ENCODE measurements at regions not wholly inside any gene's neighbourhood (a gene's known extent, or its start where the extent isn't known, plus 50 kb on each side); places are given as distances from the start of the nearest gene placed in this dataset.

DNA sequence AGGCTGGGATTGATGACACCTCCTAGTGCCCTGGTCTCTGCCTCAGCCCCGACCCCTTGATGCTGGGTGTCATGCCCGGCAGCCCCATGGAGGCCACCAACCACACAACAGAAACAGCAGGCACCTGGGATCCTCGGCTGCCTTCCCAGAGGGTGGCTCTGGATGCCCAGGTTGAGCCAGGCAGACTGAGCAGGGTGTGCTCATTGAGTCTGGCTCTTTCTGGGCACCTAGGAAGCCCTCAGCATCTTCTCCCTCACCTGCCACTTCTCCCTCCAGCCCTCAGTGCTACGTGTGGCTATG is 484.5 kb upstream of the MGMT start:
- intact Hi-C loops (cut with DNase I): no loop called here
- no peak for DNase-seq
- no peak overlapping the region for H3K4me3 ChIP-seq
- H3K4me1 ChIP-seq: no peaks in the 10 kb centered on the region
- WGBS, 2 donors: 69 to 71% methylated on average over 2 to 4 of the region's 4 CpGs
- H3K27me3 ChIP-seq: no peaks in the 10 kb centered on the region
- H3K27ac ChIP-seq: no peak overlapping the region
- TF ChIP-seq, protein P1, sequence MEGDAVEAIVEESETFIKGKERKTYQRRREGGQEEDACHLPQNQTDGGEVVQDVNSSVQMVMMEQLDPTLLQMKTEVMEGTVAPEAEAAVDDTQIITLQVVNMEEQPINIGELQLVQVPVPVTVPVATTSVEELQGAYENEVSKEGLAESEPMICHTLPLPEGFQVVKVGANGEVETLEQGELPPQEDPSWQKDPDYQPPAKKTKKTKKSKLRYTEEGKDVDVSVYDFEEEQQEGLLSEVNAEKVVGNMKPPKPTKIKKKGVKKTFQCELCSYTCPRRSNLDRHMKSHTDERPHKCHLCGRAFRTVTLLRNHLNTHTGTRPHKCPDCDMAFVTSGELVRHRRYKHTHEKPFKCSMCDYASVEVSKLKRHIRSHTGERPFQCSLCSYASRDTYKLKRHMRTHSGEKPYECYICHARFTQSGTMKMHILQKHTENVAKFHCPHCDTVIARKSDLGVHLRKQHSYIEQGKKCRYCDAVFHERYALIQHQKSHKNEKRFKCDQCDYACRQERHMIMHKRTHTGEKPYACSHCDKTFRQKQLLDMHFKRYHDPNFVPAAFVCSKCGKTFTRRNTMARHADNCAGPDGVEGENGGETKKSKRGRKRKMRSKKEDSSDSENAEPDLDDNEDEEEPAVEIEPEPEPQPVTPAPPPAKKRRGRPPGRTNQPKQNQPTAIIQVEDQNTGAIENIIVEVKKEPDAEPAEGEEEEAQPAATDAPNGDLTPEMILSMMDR (IDR thresholded peaks at IDR 0.05): no peak
- no peak for TF ChIP-seq POLR2A (IDR thresholded peaks at IDR 0.05)
- peaks cover 0 to 18% (median 0%) of the 10 kb centered on the region in 3 donors for H3K9me3 ChIP-seq
- no peaks in the 10 kb centered on the region for H3K36me3 ChIP-seq

DNA sequence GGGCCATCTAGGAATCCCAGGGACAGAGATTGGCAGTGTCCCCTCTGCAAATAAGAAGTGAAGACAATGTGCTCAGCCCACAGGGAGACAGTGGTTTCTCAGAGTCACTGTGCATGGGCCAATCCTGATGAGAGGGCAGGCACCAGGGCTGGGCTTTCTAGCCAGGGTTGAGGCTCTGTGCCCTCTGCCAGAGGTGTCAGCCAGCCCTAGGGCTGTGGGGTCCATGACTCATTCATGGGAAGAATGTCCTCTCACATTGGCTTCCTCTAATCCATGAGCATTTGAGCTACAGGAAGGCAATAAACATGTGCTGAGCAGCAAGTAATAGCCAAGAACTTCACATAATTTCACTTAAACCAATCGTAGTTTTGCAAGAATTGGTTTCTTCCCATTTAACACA is 482.0 kb upstream of the MGMT start:
- no peaks in the 10 kb centered on the region for H3K27me3 ChIP-seq
- H3K27ac ChIP-seq: no peak overlapping the region
- H3K9me3 ChIP-seq: peaks cover 0 to 16% (median 0%) of the 10 kb centered on the region in 3 donors
- no peak overlapping the region for H3K4me3 ChIP-seq
- WGBS, 2 donors: 31 to 50% methylated on average over 1 of the region's 1 CpG
- H3K4me1 ChIP-seq: no peaks in the 10 kb centered on the region
- TF ChIP-seq, protein P1 (IDR thresholded peaks at IDR 0.05): no peak
- TF ChIP-seq POLR2A (IDR thresholded peaks at IDR 0.05): no peak
- no peak for DNase-seq
- H3K36me3 ChIP-seq: no peaks in the 10 kb centered on the region
- intact Hi-C loops (cut with DNase I): no loop called here

DNA sequence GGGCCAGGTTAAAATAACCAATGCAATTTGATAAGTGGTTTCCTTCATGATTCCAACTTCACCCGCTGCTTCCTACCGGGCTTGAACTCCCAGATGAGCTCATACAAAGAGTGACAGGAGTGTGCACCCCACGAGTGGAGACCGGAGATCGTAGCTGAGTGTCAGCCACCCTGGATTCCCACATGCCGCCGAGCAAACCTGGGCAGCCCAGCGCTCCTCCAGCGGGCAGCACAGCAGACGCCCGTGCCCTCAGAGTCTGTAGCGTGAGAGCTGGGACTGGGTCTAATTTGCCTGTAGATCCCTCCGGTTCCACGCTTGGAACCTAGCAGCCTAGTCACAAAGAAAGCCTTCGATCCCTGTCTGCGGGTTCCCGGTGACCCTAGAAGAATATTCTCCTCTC is 476.1 kb upstream of the MGMT start:
- Histone ChIP-seq H3K4me1 (no peaks in the 10 kb centered on the region), H3K36me3 (no peaks in the 10 kb centered on the region), H3K27ac (no peak overlapping the region), H3K9me3 (peaks cover 0 to 6% (median 0%) of the 10 kb centered on the region in 3 donors), H3K4me3 (no peak overlapping the region), H3K27me3 (no peaks in the 10 kb centered on the region)
- 82 to 87% methylated on average over 10 to 16 of the region's 17 CpGs for WGBS, 2 donors
- TF ChIP-seq, protein P1 (IDR thresholded peaks at IDR 0.05): no peak
- TF ChIP-seq POLR2A (IDR thresholded peaks at IDR 0.05): no peak
- intact Hi-C loops (cut with DNase I): no loop called here
- no peak for DNase-seq

DNA sequence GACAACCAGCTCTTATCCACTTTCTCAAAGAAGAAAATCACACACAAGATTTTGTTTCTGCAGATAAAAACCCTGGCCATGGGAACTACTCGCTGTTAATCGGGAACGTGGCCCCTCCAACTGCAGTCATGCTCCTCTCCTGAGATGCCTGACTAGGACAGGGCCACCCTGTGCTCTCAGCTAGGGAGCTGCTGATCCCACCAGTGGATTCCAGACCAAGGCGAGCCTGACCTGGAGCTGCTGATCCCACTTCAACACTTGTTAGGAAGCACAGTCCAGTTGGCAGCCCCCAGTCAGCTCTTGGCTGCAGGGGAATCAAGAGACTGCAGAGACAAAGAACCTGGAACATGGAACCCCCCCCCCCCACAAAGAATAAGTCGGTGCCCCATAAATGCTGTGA is 474.3 kb upstream of the MGMT start:
- H3K27me3 ChIP-seq: no peaks in the 10 kb centered on the region
- peaks cover 0 to 4% (median 0%) of the 10 kb centered on the region in 3 donors for H3K9me3 ChIP-seq
- intact Hi-C loops (cut with DNase I): no loop called here
- WGBS, 2 donors: 72 to 87% methylated on average over 3 to 5 of the region's 5 CpGs
- no peak for DNase-seq
- H3K27ac ChIP-seq: no peak overlapping the region
- TF ChIP-seq, protein P1 (IDR thresholded peaks at IDR 0.05): no peak
- TF ChIP-seq POLR2A (IDR thresholded peaks at IDR 0.05): no peak
- H3K4me1 ChIP-seq: no peaks in the 10 kb centered on the region
- no peak overlapping the region for H3K4me3 ChIP-seq
- H3K36me3 ChIP-seq: no peaks in the 10 kb centered on the region

DNA sequence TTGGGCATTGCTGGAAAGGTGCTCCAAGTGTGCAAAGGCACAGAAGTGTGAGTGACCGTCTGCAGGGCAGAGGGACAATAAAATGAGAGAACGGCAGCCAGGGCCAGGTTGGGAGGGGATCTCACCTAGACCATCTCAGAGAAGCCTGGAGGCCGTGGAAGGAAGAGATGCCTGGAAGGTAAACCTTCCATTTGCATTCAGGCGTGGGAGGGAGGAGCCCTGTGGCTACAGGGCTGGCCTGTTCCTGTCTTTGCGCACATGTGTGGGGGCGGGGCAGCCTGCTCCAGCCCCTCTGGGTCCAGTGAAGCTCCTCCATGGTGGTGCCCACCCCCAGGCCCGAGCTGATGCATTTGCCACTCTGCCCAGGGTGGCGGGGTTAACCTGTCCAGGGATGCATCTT is 473.6 kb upstream of the MGMT start:
- no peak for TF ChIP-seq POLR2A (IDR thresholded peaks at IDR 0.05)
- TF ChIP-seq, protein P1 (IDR thresholded peaks at IDR 0.05): no peak
- 63 to 82% methylated on average over 5 to 6 of the region's 8 CpGs for WGBS, 2 donors
- Histone ChIP-seq H3K27ac (no peak overlapping the region), H3K27me3 (no peaks in the 10 kb centered on the region), H3K4me1 (no peaks in the 10 kb centered on the region), H3K9me3 (no peaks in the 10 kb centered on the region), H3K36me3 (no peaks in the 10 kb centered on the region), H3K4me3 (no peak overlapping the region)
- no peak for DNase-seq
- intact Hi-C loops (cut with DNase I): no loop called here
